SJSA1 (cell line): ENCODE measurements at regions not wholly inside any gene's neighbourhood (a gene's known extent, or its start where the extent isn't known, plus 50 kb on each side); places are given as distances from the start of the nearest gene placed in this dataset.
A peak's percentile ranks its signal among the peaks of the same experiment; 100 is the strongest.

Experiments used
- DNase-seq, 2 experiments: peaks; one replicate each; pipeline ENCODE4 v3.0.0-alpha.2; 2015 to 2020; ENCODE audit warnings: low spot score in 2 of 2, low read depth in 1 of 2
- H3K27ac ChIP-seq: fragments of 250-450 bp; sonication (Bioruptor Pico); 2 replicates; pipeline ENCODE4 v1.5.1; 2020; ENCODE audit warnings: mild to moderate bottlenecking, moderate library complexity
- H3K27me3 ChIP-seq: fragments of 250-450 bp; sonication (Bioruptor Pico); replicated peaks from 2 replicates; pipeline ENCODE4 v1.5.1; 2020; ENCODE audit warnings: mild to moderate bottlenecking, moderate library complexity
- H3K36me3 ChIP-seq: fragments of 250-450 bp; sonication (Bioruptor Pico); 2 replicates; pipeline ENCODE4 v1.5.1; 2020; ENCODE audit warnings: mild to moderate bottlenecking
- H3K4me1 ChIP-seq: fragments of 250-450 bp; sonication (Bioruptor Pico); replicated peaks from 2 replicates; pipeline ENCODE4 v1.6.1; 2021; ENCODE audit warnings: mild to moderate bottlenecking
- H3K4me3 ChIP-seq: fragments of 250-450 bp; sonication (Bioruptor Pico); 2 replicates; pipeline ENCODE4 v1.5.1; 2020; ENCODE audit warnings: mild to moderate bottlenecking
- H3K9me3 ChIP-seq: fragments of 250-450 bp; sonication (Bioruptor Pico); replicated peaks from 2 replicates; pipeline ENCODE4 v1.5.1; 2020; ENCODE audit warnings: mild to moderate bottlenecking

- peak in 1 of 2 experiments; percentile 22 for DNase-seq
- H3K9me3 ChIP-seq = no peaks in the 10 kb centered on the region
- no peak overlapping the region for H3K4me3 ChIP-seq
- H3K4me1 ChIP-seq = no peaks in the 10 kb centered on the region
- no peaks in the 10 kb centered on the region for H3K27me3 ChIP-seq
- H3K27ac ChIP-seq = no peak overlapping the region
- H3K36me3 ChIP-seq = no peaks in the 10 kb centered on the region
Measured at GRCh38 chr14:101248840-101249675, 312.2 kb upstream of the DIO3 start.

- no peaks in the 10 kb centered on the region for H3K9me3 ChIP-seq
- H3K4me1 ChIP-seq = no peaks in the 10 kb centered on the region
- no peaks in the 10 kb centered on the region for H3K27me3 ChIP-seq
- no peak overlapping the region for H3K27ac ChIP-seq
- no peaks in the 10 kb centered on the region for H3K36me3 ChIP-seq
- DNase-seq = no peak
- no peak overlapping the region for H3K4me3 ChIP-seq
Measured at GRCh38 chr14:101249676-101250036, 311.6 kb upstream of the DIO3 start.

GRCh38 chr14:101250336-101250947 lies 310.9 kb upstream of the DIO3 start:
- Histone ChIP-seq H3K4me3 (no peak overlapping the region), H3K27me3 (no peaks in the 10 kb centered on the region), H3K36me3 (no peaks in the 10 kb centered on the region), H3K4me1 (no peaks in the 10 kb centered on the region), H3K27ac (no peak overlapping the region), H3K9me3 (no peaks in the 10 kb centered on the region)
- no peak for DNase-seq

GRCh38 chr14:101250948-101251811 lies 310.1 kb upstream of the DIO3 start:
- Histone ChIP-seq H3K4me1 (no peaks in the 10 kb centered on the region), H3K9me3 (no peaks in the 10 kb centered on the region), H3K27me3 (no peaks in the 10 kb centered on the region), H3K4me3 (no peak overlapping the region), H3K27ac (no peak overlapping the region), H3K36me3 (no peaks in the 10 kb centered on the region)
- no peak for DNase-seq

GRCh38 chr14:101251812-101252442 lies 309.4 kb upstream of the DIO3 start:
- no peaks in the 10 kb centered on the region for H3K9me3 ChIP-seq
- DNase-seq = no peak
- no peaks in the 10 kb centered on the region for H3K4me1 ChIP-seq
- H3K27me3 ChIP-seq = no peaks in the 10 kb centered on the region
- H3K36me3 ChIP-seq = no peaks in the 10 kb centered on the region
- H3K4me3 ChIP-seq = no peak overlapping the region
- no peak overlapping the region for H3K27ac ChIP-seq

GRCh38 chr14:101252443-101253214 lies 308.7 kb upstream of the DIO3 start:
- H3K4me3 ChIP-seq = no peak overlapping the region

GRCh38 chr14:101253948-101254347 lies 307.3 kb upstream of the DIO3 start:
- H3K4me1 ChIP-seq = no peaks in the 10 kb centered on the region
- H3K27me3 ChIP-seq = no peaks in the 10 kb centered on the region; the same call in 1 of the 2 replicates
- H3K9me3 ChIP-seq = no peaks in the 10 kb centered on the region
- H3K4me3 ChIP-seq = no peak overlapping the region
- no peak overlapping the region for H3K27ac ChIP-seq
- DNase-seq = no peak
- H3K36me3 ChIP-seq = no peaks in the 10 kb centered on the region

More at GRCh38 chr14:101252443-101253214, 308.7 kb upstream of the DIO3 start:
- Histone ChIP-seq H3K27ac (no peak overlapping the region), H3K4me1 (no peaks in the 10 kb centered on the region), H3K27me3 (no peaks in the 10 kb centered on the region), H3K36me3 (no peaks in the 10 kb centered on the region), H3K9me3 (no peaks in the 10 kb centered on the region)
- DNase-seq = no peak

- no peaks in the 10 kb centered on the region; the same call in 1 of the 2 replicates for H3K27me3 ChIP-seq
- no peak overlapping the region for H3K27ac ChIP-seq
- H3K4me3 ChIP-seq = no peak overlapping the region
- no peaks in the 10 kb centered on the region for H3K4me1 ChIP-seq
- H3K36me3 ChIP-seq = no peaks in the 10 kb centered on the region
- DNase-seq = no peak
- no peaks in the 10 kb centered on the region for H3K9me3 ChIP-seq
Measured at GRCh38 chr14:101254805-101255764, 306.2 kb upstream of the DIO3 start.

- no peak overlapping the region for H3K27ac ChIP-seq
- H3K4me1 ChIP-seq = no peaks in the 10 kb centered on the region
- DNase-seq = no peak
- H3K4me3 ChIP-seq = no peak overlapping the region
- H3K36me3 ChIP-seq = no peaks in the 10 kb centered on the region
- H3K27me3 ChIP-seq = no peaks in the 10 kb centered on the region; the same call in 1 of the 2 replicates
- H3K9me3 ChIP-seq = no peaks in the 10 kb centered on the region
Measured at GRCh38 chr14:101255765-101256125, 305.6 kb upstream of the DIO3 start.

GRCh38 chr14:101256266-101256665 lies 305.0 kb upstream of the DIO3 start:
- Histone ChIP-seq H3K27me3 (no peaks in the 10 kb centered on the region; the same call in 1 of the 2 replicates), H3K27ac (no peak overlapping the region), H3K36me3 (no peaks in the 10 kb centered on the region), H3K9me3 (no peaks in the 10 kb centered on the region), H3K4me1 (no peaks in the 10 kb centered on the region), H3K4me3 (no peak overlapping the region)
- no peak for DNase-seq

- Histone ChIP-seq H3K36me3 (no peaks in the 10 kb centered on the region), H3K27ac (no peak overlapping the region), H3K27me3 (no peaks in the 10 kb centered on the region; the same call in 1 of the 2 replicates), H3K4me3 (no peak overlapping the region), H3K4me1 (no peaks in the 10 kb centered on the region), H3K9me3 (no peaks in the 10 kb centered on the region)
- no peak for DNase-seq
Measured at GRCh38 chr14:101257551-101257950, 303.7 kb upstream of the DIO3 start.

GRCh38 chr14:101259748-101260147 lies 301.5 kb upstream of the DIO3 start:
- Histone ChIP-seq H3K27ac (no peak overlapping the region), H3K27me3 (no peaks in the 10 kb centered on the region; the same call in 1 of the 2 replicates), H3K4me3 (no peak overlapping the region), H3K36me3 (no peaks in the 10 kb centered on the region), H3K9me3 (no peaks in the 10 kb centered on the region), H3K4me1 (no peaks in the 10 kb centered on the region)
- no peak for DNase-seq
